Esophagus squamous epithelium (tissue), 4 donors: ENCODE measurements at regions not wholly inside any gene's neighbourhood (a gene's known extent, or its start where the extent isn't known, plus 50 kb on each side); places are given as distances from the start of the nearest gene placed in this dataset.

Experiments
- POLR2A ChIP-seq, 4 donors: fragments of 450-650 bp; IDR thresholded peaks; one replicate each; pipeline ENCODE4 v1.6.1; 2017; ENCODE audit warnings: antibody characterized with exemption in 4 of 4, mild to moderate bottlenecking in 4 of 4, moderate library complexity in 3 of 4
- TF ChIP-seq, protein P1 (sequence below), 6 experiments: fragments of 450-650 bp in 4 of 6; fragments of 200-600 bp in 2 of 6; sonication (generic) in 2 of 6; IDR thresholded peaks; one replicate each; pipeline ENCODE4 v1.5.1; 2016 to 2019; ENCODE audit warnings: antibody characterized with exemption in 6 of 6, mild to moderate bottlenecking in 4 of 6, moderate library complexity in 4 of 6

GRCh38 chr2:23198316-23199114 lies 186.5 kb upstream of the KLHL29 start:
- TF ChIP-seq, protein P1, sequence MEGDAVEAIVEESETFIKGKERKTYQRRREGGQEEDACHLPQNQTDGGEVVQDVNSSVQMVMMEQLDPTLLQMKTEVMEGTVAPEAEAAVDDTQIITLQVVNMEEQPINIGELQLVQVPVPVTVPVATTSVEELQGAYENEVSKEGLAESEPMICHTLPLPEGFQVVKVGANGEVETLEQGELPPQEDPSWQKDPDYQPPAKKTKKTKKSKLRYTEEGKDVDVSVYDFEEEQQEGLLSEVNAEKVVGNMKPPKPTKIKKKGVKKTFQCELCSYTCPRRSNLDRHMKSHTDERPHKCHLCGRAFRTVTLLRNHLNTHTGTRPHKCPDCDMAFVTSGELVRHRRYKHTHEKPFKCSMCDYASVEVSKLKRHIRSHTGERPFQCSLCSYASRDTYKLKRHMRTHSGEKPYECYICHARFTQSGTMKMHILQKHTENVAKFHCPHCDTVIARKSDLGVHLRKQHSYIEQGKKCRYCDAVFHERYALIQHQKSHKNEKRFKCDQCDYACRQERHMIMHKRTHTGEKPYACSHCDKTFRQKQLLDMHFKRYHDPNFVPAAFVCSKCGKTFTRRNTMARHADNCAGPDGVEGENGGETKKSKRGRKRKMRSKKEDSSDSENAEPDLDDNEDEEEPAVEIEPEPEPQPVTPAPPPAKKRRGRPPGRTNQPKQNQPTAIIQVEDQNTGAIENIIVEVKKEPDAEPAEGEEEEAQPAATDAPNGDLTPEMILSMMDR (IDR thresholded peaks at IDR 0.05) = no peak
- no peak for TF ChIP-seq POLR2A (IDR thresholded peaks at IDR 0.05)
